Gastrocnemius medialis (tissue), 4 donors: ENCODE measurements at regions not wholly inside any gene's neighbourhood (a gene's known extent, or its start where the extent isn't known, plus 50 kb on each side); places are given as distances from the start of the nearest gene placed in this dataset.

Source experiments
- ATAC-seq, 2 donors: fragments of 150-250 bp; one replicate each; pipeline ENCODE4 v1.9.1; 2016
- DNase-seq, 2 donors: peaks; one replicate each; pipeline ENCODE4 v3.0.0-alpha.2; 2019
- H3K27ac ChIP-seq, 4 donors: fragments of 200-600 bp; sonication (generic); 1 replicate in 1 of 4; 2 replicates in 3 of 4; pipeline ENCODE4 v1.5.1; 2016 to 2018; ENCODE audit warnings: mild to moderate bottlenecking in 2 of 4, moderate library complexity in 1 of 4
- H3K27me3 ChIP-seq, 3 donors: fragments of 200-600 bp; sonication (generic) in 2 of 3; 1 replicate in 1 of 3; 2 replicates in 2 of 3; pipeline versions ENCODE4 v1.5.1 to v1.6.0; 2016 to 2019; ENCODE audit warnings: mild to moderate bottlenecking in 1 of 3, moderate library complexity in 1 of 3
- H3K36me3 ChIP-seq, 2 donors: fragments of 200-600 bp; sonication (generic) in 1 of 2; one replicate each; pipeline ENCODE4 v1.5.1; 2017 to 2018
- H3K4me1 ChIP-seq, 2 donors: fragments of 200-600 bp; sonication (generic) in 1 of 2; one replicate each; pipeline ENCODE4 v1.5.1; 2016 to 2017; ENCODE audit warnings: mild to moderate bottlenecking in 2 of 2
- H3K4me3 ChIP-seq, 4 donors: fragments of 200-600 bp; sonication (generic) in 3 of 4; 1 replicate in 1 of 4; 2 replicates in 3 of 4; pipeline ENCODE4 v1.5.1; 2016 to 2019; ENCODE audit warnings: mild to moderate bottlenecking in 2 of 4
- H3K9me3 ChIP-seq, 3 donors: fragments of 200-600 bp; sonication (generic) in 2 of 3; 1 replicate in 1 of 3; 2 replicates in 2 of 3; pipeline ENCODE4 v1.5.1; 2016 to 2019
- CTCF ChIP-seq, 5 experiments: fragments of 450-650 bp in 3 of 5; fragments of 200-600 bp in 2 of 5; sonication (generic) in 2 of 5; IDR thresholded peaks in 4 of 5; conservative IDR thresholded peaks in 1 of 5; 1 replicate in 4 of 5; 2 replicates in 1 of 5; pipeline ENCODE4 v1.5.1; 2016 to 2019; ENCODE audit warnings: antibody characterized with exemption in 5 of 5, mild to moderate bottlenecking in 3 of 5, moderate library complexity in 3 of 5
- POLR2A ChIP-seq, 2 donors: fragments of 450-650 bp; IDR thresholded peaks; one replicate each; pipeline ENCODE4 v1.6.1; 2017; ENCODE audit warnings: antibody characterized with exemption in 2 of 2, mild to moderate bottlenecking in 2 of 2, moderate library complexity in 2 of 2
- in situ Hi-C, 4 donors: fragments of 200-750 bp; cut with MboI; loops; one replicate each; pipeline versions ENCODE4 v1.15.0 to v1.8.0; 2017; ENCODE audit warnings: low sequenced_read_pairs in 4 of 4
- intact Hi-C: fragments of 100-400 bp; cut with DNase I; formaldehyde crosslinking; loops from one replicate; pipeline ENCODE4 v1.15.1; 2023; ENCODE audit warnings: low total_unique reads

DNA sequence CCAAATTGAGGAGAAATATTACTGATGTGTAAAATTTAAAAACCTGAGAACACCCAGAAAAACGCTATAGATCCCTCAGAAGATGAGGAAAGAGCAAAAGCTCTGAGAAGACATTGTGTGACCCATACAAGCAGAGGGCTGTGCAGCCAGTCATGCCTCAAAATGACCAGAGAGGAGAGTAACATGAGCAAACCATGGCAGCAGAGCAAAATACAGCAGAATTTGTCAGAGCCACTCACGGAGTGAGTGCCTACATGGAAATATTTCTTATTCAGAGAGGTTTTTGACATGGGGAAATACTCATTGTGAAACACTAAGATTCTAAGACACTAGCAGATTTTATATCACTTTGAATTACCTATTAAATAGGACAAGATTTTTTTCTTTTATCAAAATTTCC lies 96.8 kb upstream of the DNAJC10 start:
- Histone ChIP-seq H3K36me3 (no peaks in the 10 kb centered on the region), H3K9me3 (no peaks in the 10 kb centered on the region), H3K27me3 (no peaks in the 10 kb centered on the region), H3K4me3 (no peak overlapping the region), H3K4me1 (no peaks in the 10 kb centered on the region), H3K27ac (no peak overlapping the region)
- in situ Hi-C loops: no loop called here
- DNase-seq: no peak
- intact Hi-C loops: no loop called here
- ATAC-seq: no peak
- no peak for TF ChIP-seq POLR2A (IDR thresholded peaks at IDR 0.05)
- TF ChIP-seq CTCF (IDR thresholded peaks at IDR 0.05 in 4 of 5, conservative IDR thresholded peaks at IDR 0.05 in 1 of 5): no peak

GRCh38 chr2:182621191-182621590 lies 94.9 kb upstream of the DNAJC10 start:
- no peaks in the 10 kb centered on the region for H3K27me3 ChIP-seq
- no peak for ATAC-seq
- in situ Hi-C loops: no loop called here

DNA sequence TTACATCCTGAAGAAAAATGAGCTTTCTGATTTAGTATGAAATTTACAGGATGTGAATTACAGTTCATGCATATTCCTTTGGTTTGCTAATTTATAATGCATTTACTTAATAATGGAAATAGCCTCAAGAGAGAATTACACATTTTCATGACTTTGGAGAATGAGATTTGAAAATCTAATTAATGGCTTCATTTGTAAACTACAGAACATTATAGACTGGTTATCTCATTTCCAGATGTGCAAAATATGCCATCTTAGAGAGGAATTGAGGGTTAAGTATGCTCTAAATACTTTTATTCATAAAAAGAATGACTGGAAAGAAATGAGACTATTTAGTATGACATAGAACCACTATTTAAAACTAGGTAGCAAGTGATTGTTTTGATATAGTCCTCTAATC lies 94.2 kb upstream of the DNAJC10 start:
- TF ChIP-seq CTCF (IDR thresholded peaks at IDR 0.05 in 4 of 5, conservative IDR thresholded peaks at IDR 0.05 in 1 of 5) (no peak), POLR2A (IDR thresholded peaks at IDR 0.05) (no peak)
- DNase-seq: no peak
- intact Hi-C loops (no loop called here), in situ Hi-C loops (no loop called here)
- Histone ChIP-seq H3K27ac (no peak overlapping the region), H3K4me3 (no peak overlapping the region), H3K27me3 (no peaks in the 10 kb centered on the region), H3K9me3 (no peaks in the 10 kb centered on the region), H3K36me3 (no peaks in the 10 kb centered on the region), H3K4me1 (no peaks in the 10 kb centered on the region)
- ATAC-seq: no peak

More at GRCh38 chr2:182621191-182621590, 94.9 kb upstream of the DNAJC10 start:
- TF ChIP-seq POLR2A (IDR thresholded peaks at IDR 0.05): no peak
- no peak for TF ChIP-seq CTCF (IDR thresholded peaks at IDR 0.05 in 4 of 5, conservative IDR thresholded peaks at IDR 0.05 in 1 of 5)
- no peaks in the 10 kb centered on the region for H3K4me1 ChIP-seq
- H3K9me3 ChIP-seq: no peaks in the 10 kb centered on the region
- intact Hi-C loops: no loop called here
- DNase-seq: no peak
- no peak overlapping the region for H3K27ac ChIP-seq
- H3K36me3 ChIP-seq: no peaks in the 10 kb centered on the region
- no peak overlapping the region for H3K4me3 ChIP-seq

- Histone ChIP-seq H3K27me3 (no peaks in the 10 kb centered on the region), H3K4me1 (no peaks in the 10 kb centered on the region), H3K27ac (no peak overlapping the region), H3K4me3 (no peak overlapping the region), H3K9me3 (no peaks in the 10 kb centered on the region), H3K36me3 (no peaks in the 10 kb centered on the region)
- ATAC-seq: no peak
- in situ Hi-C loops (no loop called here), intact Hi-C loops (no loop called here)
- TF ChIP-seq POLR2A (IDR thresholded peaks at IDR 0.05): no peak
- TF ChIP-seq CTCF (IDR thresholded peaks at IDR 0.05 in 4 of 5, conservative IDR thresholded peaks at IDR 0.05 in 1 of 5): no peak
- no peak for DNase-seq
These were observed 93.8 kb upstream of the DNAJC10 start for GRCh38 chr2:182622231-182622630.

DNA sequence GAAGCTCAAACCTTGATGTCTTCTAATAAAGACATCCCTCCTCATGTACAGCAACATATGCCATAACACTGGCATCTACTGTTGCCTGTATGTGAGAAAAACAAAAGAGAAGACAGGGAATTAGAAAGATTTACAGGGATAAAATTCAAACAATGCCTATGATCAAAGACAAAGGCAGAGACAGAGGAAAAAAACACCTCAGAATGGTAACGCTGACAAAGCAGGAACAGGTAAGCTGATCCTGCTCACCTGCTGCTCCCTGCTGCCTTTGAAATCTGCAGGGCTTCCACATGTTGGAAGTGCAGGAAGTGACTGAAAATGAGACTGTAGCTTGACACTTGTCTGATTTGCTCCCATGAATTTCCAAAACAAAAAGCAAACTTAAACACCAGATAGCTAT lies 90.2 kb upstream of the DNAJC10 start:
- ATAC-seq: no peak
- no peak for TF ChIP-seq CTCF (IDR thresholded peaks at IDR 0.05 in 4 of 5, conservative IDR thresholded peaks at IDR 0.05 in 1 of 5)
- TF ChIP-seq POLR2A (IDR thresholded peaks at IDR 0.05): no peak

More for the DNA sequence above, 90.2 kb upstream of the DNAJC10 start:
- Histone ChIP-seq H3K9me3 (no peaks in the 10 kb centered on the region), H3K27ac (no peak overlapping the region), H3K4me1 (no peaks in the 10 kb centered on the region), H3K36me3 (no peaks in the 10 kb centered on the region), H3K27me3 (no peaks in the 10 kb centered on the region), H3K4me3 (no peak overlapping the region)
- DNase-seq: no peak
- intact Hi-C loops (no loop called here), in situ Hi-C loops (no loop called here)
